ENCODE measurements at regions not wholly inside any gene's neighbourhood (a gene's known extent, or its start where the extent isn't known, plus 50 kb on each side); places are given as distances from the start of the nearest gene placed in this dataset.

DNA sequence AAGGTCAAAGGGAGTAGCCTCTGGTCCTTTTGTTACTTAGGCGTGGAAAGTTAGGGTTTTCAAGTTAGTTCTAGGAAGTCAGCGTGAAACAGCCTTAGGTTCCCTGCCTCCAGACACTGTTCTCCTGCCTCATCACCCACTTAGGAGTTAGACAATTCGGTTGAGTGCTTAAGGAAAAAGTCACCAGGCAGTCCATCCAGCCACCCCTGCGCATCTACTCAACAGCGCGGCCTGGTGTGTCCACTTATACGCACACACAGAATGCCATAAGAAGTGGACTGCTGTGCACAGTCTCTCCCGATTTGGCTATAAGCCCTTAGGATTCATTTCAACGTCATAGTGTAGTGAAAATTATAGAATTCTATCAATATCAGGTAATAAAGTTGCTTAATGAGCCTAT is 470.8 kb upstream of the TNP1 start:
- no peak for DNase-seq

DNA sequence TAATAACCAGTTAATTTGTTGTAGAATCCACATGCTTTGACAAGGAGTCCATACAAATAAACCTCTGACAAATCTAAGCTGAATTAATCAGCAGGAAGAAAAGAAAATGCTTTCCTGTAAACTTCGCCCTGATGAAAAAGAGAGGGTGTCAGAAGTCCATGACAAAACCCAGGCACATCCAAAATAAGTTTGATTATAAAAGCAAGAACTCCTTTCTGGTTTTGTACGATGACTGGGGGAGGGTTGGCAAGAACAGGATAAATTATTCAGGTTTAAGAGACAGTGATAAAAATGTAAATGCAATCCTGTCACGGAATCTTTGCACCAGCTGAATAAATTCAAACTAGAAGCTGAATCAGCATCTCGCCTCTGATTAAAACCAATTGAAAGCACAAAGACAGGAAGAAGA is 469.2 kb upstream of the TNP1 start:
- DNase-seq: no peak

DNA sequence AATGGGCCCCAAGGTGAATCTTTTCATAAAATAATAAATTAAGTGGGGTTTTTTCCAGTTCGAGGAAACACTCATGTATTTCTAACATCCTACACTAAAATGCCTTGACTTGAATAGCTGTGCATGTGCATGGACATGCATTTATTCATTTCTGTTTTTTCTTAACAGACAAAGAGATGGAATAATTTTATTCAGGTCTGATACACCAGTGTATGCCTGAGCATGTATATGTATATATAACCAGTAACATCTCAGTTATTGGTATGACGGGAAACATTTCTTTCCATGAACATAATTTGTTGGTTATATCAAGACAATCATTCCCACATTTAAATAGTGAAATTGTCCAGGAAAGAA is 468.7 kb upstream of the TNP1 start:
- no peak for DNase-seq

DNA sequence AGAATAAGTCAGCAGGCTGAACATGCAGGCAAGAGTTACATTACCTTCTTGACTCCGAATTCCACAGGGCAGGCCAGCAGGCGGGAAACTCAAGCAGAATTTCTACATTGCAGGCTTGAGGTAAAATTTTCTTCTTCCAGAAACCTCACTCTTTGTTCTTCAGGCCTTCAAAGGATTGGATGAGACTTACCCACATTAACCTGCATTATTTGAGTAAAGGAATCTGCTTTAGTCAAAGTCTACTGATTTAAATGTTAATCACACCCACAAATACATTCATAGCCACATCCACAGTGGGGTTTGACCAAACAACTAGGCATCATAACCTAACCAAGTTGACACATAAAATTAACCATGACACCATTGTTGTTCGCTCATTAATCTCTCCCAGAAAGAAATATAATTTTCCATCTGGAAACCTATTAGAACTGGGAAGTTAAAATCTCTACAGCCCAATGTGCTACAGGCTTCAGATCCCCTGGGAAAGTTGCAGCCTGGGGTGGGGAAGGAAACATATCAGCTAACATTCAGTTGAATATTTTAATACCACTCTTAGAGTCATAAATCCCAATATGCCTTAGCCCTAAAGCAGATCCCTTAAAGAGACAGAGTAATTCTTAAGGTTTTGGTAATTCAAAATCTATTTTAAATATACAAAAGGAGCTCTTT is 468.2 kb upstream of the TNP1 start:
- DNase-seq: no peak

DNA sequence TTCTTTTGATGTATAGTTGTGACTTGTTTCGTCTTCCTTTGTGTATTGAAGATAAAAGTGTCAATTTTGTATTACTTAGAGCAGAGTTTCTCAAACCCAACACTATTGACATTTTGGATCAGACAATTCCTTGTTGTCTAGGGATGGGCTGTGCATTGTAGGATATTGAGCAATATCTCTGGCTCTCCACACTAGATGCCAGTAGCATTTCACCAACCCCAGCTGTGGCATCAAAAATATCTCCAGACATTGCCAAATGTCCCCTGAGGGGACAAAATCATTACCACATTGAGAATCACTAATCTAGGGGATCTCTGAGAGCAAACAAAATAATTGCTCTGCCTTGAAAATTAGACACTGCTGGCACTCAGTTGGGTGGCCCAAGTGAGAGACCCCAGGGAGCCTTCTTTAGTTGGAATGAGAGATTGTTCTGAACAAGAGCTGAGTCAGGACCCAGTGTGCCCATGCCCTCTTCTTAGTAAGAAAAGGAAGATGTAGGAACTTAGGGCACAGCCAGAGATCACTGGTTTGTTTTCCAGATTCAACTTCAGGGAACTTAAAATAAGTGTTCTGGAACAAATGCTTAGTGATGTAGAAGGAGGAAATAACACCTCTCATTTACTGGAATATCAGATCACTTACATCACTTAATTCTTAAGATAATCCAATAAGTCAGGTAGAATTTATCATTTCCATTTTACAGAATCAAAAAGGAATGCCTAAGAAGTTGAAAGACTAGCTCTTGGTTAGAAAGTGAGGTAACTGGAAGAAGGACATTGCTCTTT is 466.6 kb upstream of the TNP1 start:
- no peak for DNase-seq

DNA sequence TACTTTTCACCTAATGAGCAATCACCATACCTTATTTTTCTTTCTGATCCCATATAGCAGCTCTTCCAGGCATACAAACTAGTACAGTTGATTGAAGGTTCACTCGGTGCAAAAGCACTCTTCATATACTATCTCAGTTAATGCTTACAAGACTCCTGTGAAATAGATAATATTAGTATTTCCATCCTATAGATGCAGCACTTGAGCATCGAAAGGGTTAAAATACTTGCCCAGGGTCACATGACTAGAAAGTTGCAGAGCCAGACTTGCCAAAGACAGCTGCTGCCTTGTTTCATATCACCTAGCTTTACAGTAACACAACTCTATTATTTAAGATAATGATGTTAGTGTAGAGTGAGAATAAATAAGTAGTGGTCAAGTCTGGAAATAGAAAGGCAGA is 466.0 kb upstream of the TNP1 start:
- no peak for DNase-seq

DNA sequence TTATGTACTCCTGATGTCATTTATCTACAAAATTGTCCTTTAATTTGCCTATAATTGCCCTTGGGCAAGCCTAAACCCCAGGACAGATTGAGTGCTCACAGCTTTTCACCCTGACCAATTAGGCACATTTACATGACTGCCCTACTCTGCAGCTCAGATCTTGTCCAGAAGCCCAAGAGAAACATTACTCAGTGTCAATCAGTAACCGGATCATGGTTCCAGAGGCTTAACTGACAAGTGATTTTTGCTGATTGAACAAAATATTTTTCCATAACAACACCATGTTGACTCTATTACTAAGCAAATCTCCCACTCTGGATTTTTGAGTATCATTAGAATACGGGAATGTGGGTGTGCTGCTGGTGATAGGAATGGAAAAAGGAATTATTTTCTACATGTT is 465.4 kb upstream of the TNP1 start:
- no peak for DNase-seq

DNA sequence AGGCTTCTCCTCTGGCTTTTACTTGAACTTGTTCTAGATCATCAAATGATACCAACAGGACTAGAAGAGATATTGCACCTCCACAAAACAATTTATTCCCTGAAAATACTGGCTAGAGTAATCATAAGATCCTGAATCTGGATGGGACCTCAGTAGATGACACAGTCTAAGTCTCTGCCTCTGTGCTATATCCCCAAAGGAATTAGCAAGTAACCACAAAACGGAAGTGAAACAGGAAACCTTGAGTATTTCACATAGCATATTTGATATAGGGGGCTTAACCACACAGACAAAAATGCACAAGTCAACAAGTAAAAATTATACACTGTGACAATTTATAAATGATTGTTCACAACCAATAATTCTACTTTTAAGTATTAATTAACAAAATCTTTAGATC is 456.9 kb upstream of the TNP1 start:
- no peak for DNase-seq

DNA sequence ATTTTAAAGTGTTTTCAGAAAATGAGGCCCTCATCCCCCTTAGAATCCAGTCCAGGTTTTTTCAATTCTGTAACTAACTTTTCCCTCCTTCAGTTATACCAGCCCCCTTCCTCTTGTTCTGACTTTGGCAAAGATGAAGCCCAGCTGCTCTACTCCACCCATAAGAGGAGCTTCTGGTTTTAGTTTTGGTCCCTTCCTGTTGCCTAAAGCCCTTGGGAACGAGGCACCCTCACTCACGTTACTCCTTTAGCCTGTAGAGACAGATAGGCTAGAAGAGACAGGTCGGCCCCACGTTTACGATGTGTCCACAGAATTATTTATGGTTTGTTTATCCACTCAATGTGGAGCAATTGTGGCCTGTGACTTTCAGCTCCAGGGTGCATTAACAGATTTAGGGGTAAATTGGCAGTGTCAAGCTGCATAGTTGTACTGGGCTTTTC is 454.2 kb upstream of the TNP1 start:
- DNase-seq: no peak

DNA sequence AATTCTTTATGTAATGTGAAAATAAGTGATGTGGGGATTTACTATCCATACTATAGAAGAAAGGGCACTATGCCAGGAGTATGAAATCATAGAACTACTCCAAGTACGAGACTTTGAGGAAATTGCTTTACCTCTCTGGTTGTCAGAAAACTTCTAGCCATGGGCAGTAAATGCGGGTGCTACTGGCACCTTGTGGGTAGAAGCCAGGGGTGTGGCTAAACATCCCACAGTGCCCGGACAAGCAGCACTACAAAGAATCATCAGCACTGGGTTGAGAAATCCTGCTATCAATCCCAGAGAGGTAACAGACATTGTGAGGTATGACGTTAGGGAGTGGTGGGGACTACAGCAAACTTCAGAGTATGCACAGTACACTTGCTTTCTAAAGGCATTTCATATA is 453.5 kb upstream of the TNP1 start:
- DNase-seq: no peak

DNA sequence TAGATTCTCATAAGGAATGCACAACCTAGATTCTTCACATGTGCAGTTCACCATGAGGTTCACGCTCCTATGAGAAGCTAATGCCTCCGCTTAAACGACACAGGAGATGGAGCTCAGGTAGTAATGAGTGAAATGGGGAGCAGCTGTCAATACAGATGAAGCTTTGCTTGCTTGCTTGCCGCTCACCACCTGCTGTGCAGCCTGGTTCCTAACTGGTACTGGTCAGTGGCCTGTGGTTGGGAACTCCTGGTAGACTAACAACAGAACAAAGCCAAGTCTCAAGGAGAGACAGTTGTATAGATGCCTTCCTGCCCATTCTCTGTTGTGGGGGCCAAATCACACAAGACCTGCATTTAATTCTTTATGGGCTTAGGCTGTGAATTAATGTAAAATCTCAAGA is 449.2 kb upstream of the TNP1 start:
- no peak for DNase-seq

DNA sequence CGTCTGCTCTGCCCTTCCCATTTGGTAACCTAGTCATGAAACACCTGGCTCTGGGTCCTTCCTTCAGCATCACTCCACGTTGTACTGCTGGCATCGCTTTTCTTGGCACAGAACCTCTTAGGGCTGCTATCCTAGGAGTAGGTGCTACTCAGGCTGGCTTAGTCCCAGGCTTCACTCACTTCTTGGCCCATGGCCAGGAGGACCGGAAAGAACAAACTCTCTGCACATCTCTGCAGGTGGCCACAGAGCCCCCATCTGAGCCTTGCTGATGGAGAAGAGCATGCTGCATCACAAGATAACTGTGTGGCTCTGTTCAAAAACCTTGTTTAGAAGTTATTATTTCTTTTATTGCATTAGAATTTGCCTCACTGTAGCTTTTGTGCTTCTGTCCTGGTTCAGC is 447.2 kb upstream of the TNP1 start:
- no peak for DNase-seq

DNA sequence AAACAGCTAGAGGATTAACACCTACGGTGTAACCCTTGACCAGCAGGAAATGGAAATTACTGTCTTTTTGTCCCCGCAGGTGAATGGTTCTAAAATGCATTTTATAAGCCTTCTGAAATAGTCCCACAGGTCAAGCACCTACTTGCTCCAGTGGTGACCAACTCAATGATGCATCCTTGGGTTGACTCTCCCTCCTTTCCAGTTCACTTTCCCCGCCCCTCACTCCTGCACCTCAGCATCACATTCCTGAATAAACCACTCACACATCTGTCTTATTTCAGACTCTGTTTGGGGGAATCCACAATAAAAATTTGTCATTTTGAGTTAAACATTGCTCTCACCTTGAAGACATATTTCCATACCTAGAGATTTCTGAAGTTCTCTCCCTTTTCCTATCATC is 446.0 kb upstream of the TNP1 start:
- no peak for DNase-seq

DNA sequence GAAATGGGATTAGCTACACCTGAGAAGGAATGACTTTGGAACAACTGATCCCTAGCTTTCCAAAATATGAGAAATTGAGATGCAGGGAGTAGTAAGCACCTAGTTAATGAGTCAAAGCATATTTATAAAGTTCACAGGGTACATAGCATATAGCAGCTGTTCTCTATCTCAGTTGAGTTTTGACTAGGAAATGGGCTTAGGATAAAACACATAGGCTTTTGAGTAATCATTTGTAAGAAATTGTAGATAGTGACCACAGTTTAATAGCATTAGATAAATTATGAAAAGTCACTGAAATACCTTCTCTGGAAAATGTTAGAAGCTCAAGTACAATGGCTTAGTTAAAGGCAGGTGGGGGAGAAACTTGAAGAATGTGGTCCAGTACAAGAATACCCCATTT is 444.7 kb upstream of the TNP1 start:
- no peak for DNase-seq

DNA sequence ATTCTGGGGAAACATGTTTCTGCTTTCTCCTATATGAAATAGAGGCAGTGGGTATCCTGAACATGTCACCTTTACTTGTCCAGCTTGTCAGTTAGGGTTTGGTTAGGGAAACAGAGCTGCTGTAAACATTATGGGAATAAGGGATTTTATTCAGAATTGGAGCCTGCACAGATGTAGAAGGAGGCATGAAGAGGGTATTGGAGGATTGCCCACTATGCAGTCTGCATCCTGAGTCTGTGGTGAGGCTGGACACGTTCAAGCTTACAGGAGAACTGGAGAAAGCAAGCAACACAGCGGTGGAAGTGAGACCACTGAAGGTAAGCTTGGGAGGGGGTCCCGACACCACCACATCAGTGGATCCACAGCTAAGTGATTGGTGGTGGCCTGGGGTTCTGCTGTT is 443.0 kb upstream of the TNP1 start:
- DNase-seq: no peak

DNA sequence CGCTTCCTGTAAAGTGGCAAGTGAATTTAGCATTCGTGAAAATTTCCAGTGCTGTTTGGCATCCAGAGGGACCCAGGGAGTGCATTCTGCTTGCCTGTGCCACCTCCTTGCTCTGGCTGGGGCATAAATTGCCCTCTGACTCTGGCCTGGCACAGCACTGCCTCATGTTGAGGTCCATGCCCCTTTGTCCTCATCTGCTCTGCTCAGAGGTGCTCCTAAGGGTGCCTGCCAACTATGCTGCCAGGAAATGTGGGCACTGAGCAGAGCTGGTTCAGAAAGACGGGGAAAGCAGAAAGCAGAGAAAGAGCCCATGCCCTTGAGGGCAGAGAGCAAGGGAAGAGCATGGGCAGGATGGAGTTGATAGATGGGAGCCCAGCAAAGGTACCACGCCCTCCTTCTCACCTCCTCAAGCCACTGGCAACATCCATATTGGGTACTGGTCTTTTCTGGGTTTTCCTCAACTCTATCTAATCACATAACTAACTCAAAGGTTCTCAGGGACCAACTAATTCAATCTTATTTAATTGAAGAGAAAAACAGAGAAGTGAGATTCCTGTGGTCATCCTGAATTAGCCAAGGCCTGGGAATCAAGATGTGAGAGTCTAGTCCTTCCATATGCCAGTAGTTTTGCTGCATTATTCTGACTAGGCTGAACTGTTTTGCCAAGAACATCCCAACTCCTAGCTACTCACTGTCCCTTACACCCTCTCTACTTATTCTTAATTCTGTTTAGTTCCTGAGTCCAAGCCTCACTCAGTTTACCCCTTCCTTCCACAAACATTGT is 441.5 kb upstream of the TNP1 start:
- DNase-seq: no peak

DNA sequence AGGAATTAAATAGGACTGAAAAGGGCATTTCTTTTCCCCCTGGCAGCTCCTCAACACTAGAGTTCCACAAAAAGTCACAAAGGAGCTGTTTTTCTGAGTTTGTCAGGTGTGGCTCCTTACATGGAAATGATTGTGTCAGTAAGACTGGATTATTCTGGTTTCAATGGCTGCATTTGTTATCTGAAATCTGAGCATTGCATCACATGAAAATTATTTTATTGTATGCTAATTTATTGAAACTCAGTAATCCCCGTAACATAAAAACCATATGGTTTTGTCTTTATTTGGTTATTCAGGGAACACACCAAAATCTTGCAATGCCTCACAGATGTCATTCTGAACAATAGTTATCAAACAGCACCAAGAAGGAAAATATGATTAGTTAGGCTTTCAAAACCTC is 439.7 kb upstream of the TNP1 start:
- no peak for DNase-seq

DNA sequence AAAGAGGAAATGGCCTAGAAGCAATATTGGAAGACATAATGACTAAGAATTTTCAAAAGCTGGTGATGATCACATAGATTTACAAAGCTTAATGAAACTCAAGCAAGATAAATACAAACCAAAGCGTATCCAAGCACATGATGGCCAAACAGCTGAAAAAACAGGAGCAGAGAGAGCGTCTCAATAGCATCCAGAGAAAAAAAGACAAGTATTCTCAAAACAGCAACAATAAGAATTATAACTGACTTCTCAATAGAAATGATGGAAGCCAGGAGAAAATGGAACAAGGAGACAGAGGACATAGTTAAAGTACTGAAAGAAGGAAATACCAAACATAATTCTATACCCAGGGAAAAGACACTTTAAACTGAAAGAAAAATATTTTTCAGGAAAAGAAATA is 437.2 kb upstream of the TNP1 start:
- no peak for DNase-seq

DNA sequence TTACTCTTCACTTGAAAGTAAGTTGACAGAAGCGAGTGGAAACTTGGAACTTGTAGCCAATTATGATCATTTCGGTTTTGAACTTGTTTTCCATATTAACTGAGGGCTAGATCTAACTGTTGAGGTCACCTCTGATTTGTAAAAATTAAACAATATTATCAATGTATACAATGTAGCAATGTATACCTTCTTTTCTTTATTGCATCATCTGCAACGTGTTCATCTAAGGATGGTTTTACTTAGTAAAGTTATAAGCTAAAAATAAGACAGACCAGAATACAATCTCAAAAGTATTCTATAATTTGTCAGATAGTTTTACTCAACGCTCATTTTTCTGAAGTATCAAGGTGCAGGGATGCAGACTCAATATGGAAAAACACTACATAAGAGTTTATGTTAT is 435.0 kb upstream of the TNP1 start:
- DNase-seq: no peak

DNA sequence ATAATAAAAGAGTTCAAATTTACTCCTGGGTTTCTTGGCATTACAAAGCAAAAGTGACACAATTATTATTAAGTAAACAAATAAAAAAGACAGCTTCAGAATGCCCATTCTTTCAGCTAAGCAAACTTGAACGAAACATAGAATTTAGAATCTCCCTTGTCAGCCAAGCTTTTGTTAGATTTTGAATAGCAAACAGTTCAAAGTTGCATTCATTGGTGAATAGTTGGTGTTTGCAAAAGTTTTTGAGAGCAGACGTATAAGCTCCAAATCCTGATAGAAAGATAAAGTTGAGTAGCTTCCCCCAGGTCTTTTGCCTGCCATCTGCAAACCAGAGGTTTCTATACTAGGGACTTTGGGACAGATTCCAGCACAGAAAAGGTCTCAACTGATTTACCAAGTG is 434.3 kb upstream of the TNP1 start:
- DNase-seq: no peak

DNA sequence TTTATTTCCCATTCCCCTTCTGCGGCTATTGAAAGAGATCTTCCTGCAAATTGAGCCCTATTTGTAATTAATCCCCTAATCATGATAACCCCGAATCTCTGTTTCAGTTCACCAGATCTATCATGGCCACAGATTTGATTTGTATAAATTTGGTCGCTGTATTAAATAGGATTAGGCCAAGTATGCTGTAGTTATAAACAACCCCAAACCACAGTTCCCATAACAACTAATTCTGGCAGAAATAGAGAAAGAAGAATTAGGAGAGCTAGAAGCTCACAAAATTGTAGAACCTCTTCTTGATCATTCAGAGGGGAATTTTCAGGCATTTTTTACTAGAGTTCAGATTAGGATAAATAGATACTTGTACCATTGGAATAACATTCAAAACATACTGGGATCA is 433.7 kb upstream of the TNP1 start:
- DNase-seq: no peak

DNA sequence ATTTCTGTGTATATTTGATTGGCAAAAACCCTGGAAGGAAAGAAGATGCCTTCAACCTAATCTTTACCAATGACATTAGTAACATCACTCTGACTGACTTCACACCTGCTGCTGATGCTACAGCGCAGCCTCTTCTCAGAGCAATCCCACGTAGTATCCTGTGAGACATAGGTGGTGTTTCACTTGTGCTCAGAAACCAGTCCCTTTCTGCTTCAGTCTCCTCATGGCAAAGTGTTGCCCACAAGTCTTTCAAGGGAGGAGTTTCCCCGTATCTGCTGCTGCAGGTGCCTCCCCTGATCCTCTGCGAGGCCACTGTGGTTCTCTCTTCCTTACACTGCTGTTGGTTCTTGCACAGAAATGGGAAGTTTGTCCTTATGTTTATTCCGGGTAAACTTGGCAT is 433.2 kb upstream of the TNP1 start:
- DNase-seq: no peak

DNA sequence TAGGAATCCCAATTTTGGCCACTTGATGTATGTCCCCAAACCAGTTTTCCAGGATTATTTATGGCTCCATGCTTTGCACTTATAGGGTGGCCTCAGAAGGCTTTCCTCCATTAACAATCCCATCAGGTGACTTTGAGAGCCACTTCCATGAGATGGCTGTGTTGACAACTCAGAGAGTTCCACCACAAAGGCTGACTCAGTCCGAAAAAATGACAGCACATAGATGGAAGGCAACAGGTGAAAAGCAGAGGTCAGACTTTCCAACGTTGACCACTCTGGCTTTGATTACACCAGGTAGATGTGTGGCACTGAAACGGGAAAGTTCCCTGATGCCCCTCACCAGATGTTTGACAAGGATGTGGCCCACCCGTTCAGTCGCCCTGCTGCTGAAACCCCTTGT is 431.4 kb upstream of the TNP1 start:
- no peak for DNase-seq

DNA sequence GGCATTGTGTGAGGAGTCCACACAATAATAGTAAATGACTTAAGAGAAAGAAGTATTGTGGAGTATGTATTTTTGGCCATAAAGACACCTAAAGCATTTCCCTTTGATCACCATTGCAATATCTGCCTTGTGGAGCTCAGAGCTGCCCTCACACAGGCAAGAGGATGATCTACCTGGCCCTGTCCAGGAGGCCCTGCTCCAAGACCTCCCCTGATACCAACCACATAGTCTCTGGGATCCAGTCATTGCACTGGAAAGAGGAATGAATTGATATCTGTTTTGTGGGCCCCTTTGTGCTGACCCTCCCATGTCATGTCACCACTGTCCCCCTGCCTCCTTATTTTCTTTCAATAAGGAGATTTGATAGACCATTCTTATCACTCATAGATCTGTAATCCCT is 430.6 kb upstream of the TNP1 start:
- DNase-seq: no peak
